GM12878 (cell line): ENCODE measurements at regions not wholly inside any gene's neighbourhood (a gene's known extent, or its start where the extent isn't known, plus 50 kb on each side); places are given as distances from the start of the nearest gene placed in this dataset.

Experiments used
- ATAC-seq: fragments of 200-7000 bp; cut with Tn5 transposase; 3 replicates; pipeline ENCODE4 v1.9.1; 2020; ENCODE audit warnings: mild to moderate bottlenecking, moderate library complexity
- BruUV-seq: library from RNA; stranded (reverse); fragments of 400-500 nt; replicated peaks from 2 replicates; lab custom pipeline; 2021; lab: Mats Ljungman, UMichigan
- CTCF ChIA-PET: fragments of 300-600 bp; sonication (Branson Sonifier 250); formaldehyde crosslinking; extraction: SDS; loops from one replicate; lab custom pipeline; 2021; ENCODE audit warnings: inconsistent platforms; lab: Yijun Ruan, JAX
- POLR2A ChIA-PET: fragments of 350-600 bp; formaldehyde crosslinking; extraction: SDS; loops from one replicate; lab custom pipeline; 2021; ENCODE audit warnings: inconsistent platforms; lab: Charles Lee
- RAD21 ChIA-PET: fragments of 300-600 bp; sonication (Branson Sonifier 250); formaldehyde crosslinking; loops from one replicate; lab custom pipeline; 2023; ENCODE audit warnings: antibody characterized with exemption; ENCODE audit not compliant: unreplicated experiment; lab: Charles Lee
- SMC1A ChIA-PET: fragments of 300-600 bp; sonication (Branson Sonifier 250); formaldehyde crosslinking; loops from one replicate; lab custom pipeline; 2023; ENCODE audit not compliant: unreplicated experiment, uncharacterized antibody; lab: Charles Lee
- DNase-seq: peaks from one replicate; pipeline ENCODE4 v3.0.0-alpha.2; 2011; ENCODE audit warnings: low read depth, low spot score
- FAIRE-seq: peaks from 3 replicates; lab custom pipeline; 2011; peaks lifted over from hg19 to GRCh38; lab: Jason Lieb, UNC
- H2AFZ ChIP-seq: 2 replicates; pipeline ENCODE4 v1.6.0; 2011; ENCODE audit warnings: low read depth, low read length, control low read depth; ENCODE audit not compliant: control insufficient read depth
- H3K27ac ChIP-seq: 2 replicates; pipeline ENCODE4 v1.5.1; 2011; ENCODE audit warnings: control low read depth; ENCODE audit not compliant: control insufficient read depth, insufficient read depth
- H3K27me3 ChIP-seq, 2 experiments: replicated peaks in 1 of 2; 2 replicates each; pipeline versions ENCODE4 v1.6.0 to v1.6.1; 2011; ENCODE audit warnings: low read length in 1 of 2; ENCODE audit not compliant: control insufficient read depth in 2 of 2, insufficient read depth in 2 of 2
- H3K36me3 ChIP-seq, 2 experiments: 2 replicates each; pipeline ENCODE4 v1.5.1; 2011; ENCODE audit warnings: low read length in 1 of 2; ENCODE audit not compliant: control insufficient read depth in 2 of 2, insufficient read depth in 2 of 2
- H3K4me1 ChIP-seq: 2 replicates; pipeline ENCODE4 v1.6.1; 2011; ENCODE audit warnings: mild to moderate bottlenecking, low read length, moderate library complexity, mixed read lengths; ENCODE audit not compliant: control insufficient read depth, insufficient read depth
- H3K4me2 ChIP-seq: 2 replicates; pipeline ENCODE4 v1.6.0; 2011; ENCODE audit warnings: control low read depth; ENCODE audit not compliant: control insufficient read depth, insufficient read depth
- H3K4me3 ChIP-seq: fragments of 200-600 bp; sonication (generic); 2 replicates; pipeline ENCODE4 v1.5.1; 2016
- H3K79me2 ChIP-seq: 2 replicates; pipeline ENCODE4 v1.6.0; 2011; ENCODE audit warnings: low read length; ENCODE audit not compliant: control insufficient read depth, insufficient read depth
- H3K9ac ChIP-seq: 2 replicates; pipeline ENCODE4 v1.8.0; 2011; ENCODE audit warnings: low read length, control low read depth, mixed read lengths; ENCODE audit not compliant: control insufficient read depth, insufficient read depth
- H3K9me3 ChIP-seq: replicated peaks from 3 replicates; pipeline ENCODE4 v1.5.1; 2011; ENCODE audit warnings: mild to moderate bottlenecking, low read length; ENCODE audit not compliant: control insufficient read depth, insufficient read depth
- H4K20me1 ChIP-seq: 2 replicates; pipeline ENCODE4 v1.6.0; 2011; ENCODE audit not compliant: control insufficient read depth, insufficient read depth
- EED ChIP-seq: sonication (generic); IDR thresholded peaks from 2 replicates; pipeline ENCODE4 v1.6.1; 2016; ENCODE audit warnings: antibody characterized with exemption, low read depth
- PBX3 ChIP-seq: IDR thresholded peaks from 2 replicates; pipeline ENCODE4 v1.6.1; 2011; ENCODE audit warnings: mild to moderate bottlenecking, low read depth, low read length, moderate library complexity; ENCODE audit not compliant: insufficient replicate concordance
- WGBS: methylation state at CpG from one replicate; pipeline ENCODE4 v1.1.6; 2016; ENCODE audit warnings: low lambda C conversion rate; ENCODE audit not compliant: insufficient replicate concordance, insufficient coverage; ENCODE audit errors: missing lambda C conversion rate; 5-methylcytosine and 5-hydroxymethylcytosine counted together
- in situ Hi-C: fragments of 300-500 bp; cut with MboI; formaldehyde crosslinking; loops from 9 replicates; pipeline ENCODE4 v1.14.3; 2018; ENCODE audit warnings: mixed read lengths
- intact Hi-C: fragments of 100-400 bp; cut with micrococcal nuclease; formaldehyde crosslinking; loops from one replicate; pipeline ENCODE4 v1.14.2; 2022; ENCODE audit not compliant: unreplicated experiment
- TF ChIP-seq, protein P1 (sequence below): fragments of 450-650 bp; IDR thresholded peaks from 2 replicates; pipeline ENCODE4 v1.6.1; 2017; ENCODE audit warnings: mild to moderate bottlenecking, moderate library complexity

- H3K79me2 ChIP-seq: no peaks in the 10 kb centered on the region
- POLR2A ChIA-PET: interaction anchor here (1.1 kb wide), 1 partner anchor 13 kb away, joined by 3 read pairs; no protein-coding TSS in a partner anchor
- FAIRE-seq: no peak
Observed at GRCh38 chr6:37763413-37763812, 56.1 kb upstream of the ZFAND3 start.

More at GRCh38 chr6:37763413-37763812, 56.1 kb upstream of the ZFAND3 start:
- no peak for ATAC-seq
- Histone ChIP-seq H3K9ac (no peak overlapping the region), H3K27me3 (no peaks in the 10 kb centered on the region), H3K9me3 (no peaks in the 10 kb centered on the region), H3K4me1 (no peaks in the 10 kb centered on the region), H3K27ac (no peak overlapping the region), H4K20me1 (no peaks in the 10 kb centered on the region), H3K36me3 (no peaks in the 10 kb centered on the region), H3K4me2 (no peak overlapping the region), H3K4me3 (no peak overlapping the region), H2AFZ (no peak overlapping the region)
- WGBS: 40% methylated on average over 1 of the region's 2 CpGs
- ChIA-PET RAD21 (interaction anchor here (2.1 kb wide), 1 partner anchor 56 kb away, joined by 7 read pairs; the partner anchor contains the start of gene ZFAND3), SMC1A (no interaction called here), CTCF (interaction anchor here (0.6 to 1.6 kb wide), 2 partner anchors 21 to 438 kb away, joined by 3 to 6 read pairs; no protein-coding TSS in a partner anchor)
- DNase-seq: no peak
- no TSS peak for BruUV-seq
- intact Hi-C loops (no loop called here), in situ Hi-C loops (no loop called here)
- TF ChIP-seq PBX3: peak; percentile 36
- TF ChIP-seq, protein P1, sequence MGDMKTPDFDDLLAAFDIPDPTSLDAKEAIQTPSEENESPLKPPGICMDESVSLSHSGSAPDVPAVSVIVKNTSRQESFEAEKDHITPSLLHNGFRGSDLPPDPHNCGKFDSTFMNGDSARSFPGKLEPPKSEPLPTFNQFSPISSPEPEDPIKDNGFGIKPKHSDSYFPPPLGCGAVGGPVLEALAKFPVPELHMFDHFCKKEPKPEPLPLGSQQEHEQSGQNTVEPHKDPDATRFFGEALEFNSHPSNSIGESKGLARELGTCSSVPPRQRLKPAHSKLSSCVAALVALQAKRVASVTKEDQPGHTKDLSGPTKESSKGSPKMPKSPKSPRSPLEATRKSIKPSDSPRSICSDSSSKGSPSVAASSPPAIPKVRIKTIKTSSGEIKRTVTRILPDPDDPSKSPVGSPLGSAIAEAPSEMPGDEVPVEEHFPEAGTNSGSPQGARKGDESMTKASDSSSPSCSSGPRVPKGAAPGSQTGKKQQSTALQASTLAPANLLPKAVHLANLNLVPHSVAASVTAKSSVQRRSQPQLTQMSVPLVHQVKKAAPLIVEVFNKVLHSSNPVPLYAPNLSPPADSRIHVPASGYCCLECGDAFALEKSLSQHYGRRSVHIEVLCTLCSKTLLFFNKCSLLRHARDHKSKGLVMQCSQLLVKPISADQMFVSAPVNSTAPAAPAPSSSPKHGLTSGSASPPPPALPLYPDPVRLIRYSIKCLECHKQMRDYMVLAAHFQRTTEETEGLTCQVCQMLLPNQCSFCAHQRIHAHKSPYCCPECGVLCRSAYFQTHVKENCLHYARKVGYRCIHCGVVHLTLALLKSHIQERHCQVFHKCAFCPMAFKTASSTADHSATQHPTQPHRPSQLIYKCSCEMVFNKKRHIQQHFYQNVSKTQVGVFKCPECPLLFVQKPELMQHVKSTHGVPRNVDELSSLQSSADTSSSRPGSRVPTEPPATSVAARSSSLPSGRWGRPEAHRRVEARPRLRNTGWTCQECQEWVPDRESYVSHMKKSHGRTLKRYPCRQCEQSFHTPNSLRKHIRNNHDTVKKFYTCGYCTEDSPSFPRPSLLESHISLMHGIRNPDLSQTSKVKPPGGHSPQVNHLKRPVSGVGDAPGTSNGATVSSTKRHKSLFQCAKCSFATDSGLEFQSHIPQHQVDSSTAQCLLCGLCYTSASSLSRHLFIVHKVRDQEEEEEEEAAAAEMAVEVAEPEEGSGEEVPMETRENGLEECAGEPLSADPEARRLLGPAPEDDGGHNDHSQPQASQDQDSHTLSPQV: no peak
- no peak for TF ChIP-seq EED
